ENCODE measurements at regions not wholly inside any gene's neighbourhood (a gene's known extent, or its start where the extent isn't known, plus 50 kb on each side); places are given as distances from the start of the nearest gene placed in this dataset.

- TF ChIP-seq CTCF (IDR thresholded peaks at IDR 0.05) (no peak), POLR2A (IDR thresholded peaks at IDR 0.05) (no peak)
Measured at GRCh38 chr6:80454197-80454596, 347.7 kb downstream of the BCKDHB start.
